GM10847 (cell line): ENCODE measurements at regions not wholly inside any gene's neighbourhood (a gene's known extent, or its start where the extent isn't known, plus 50 kb on each side); places are given as distances from the start of the nearest gene placed in this dataset.

Source experiments
- POLR2A ChIP-seq: IDR thresholded peaks from 2 replicates; pipeline ENCODE4 v1.6.1; 2011; ENCODE audit not compliant: insufficient read length; ENCODE audit errors: extremely low read depth

DNA sequence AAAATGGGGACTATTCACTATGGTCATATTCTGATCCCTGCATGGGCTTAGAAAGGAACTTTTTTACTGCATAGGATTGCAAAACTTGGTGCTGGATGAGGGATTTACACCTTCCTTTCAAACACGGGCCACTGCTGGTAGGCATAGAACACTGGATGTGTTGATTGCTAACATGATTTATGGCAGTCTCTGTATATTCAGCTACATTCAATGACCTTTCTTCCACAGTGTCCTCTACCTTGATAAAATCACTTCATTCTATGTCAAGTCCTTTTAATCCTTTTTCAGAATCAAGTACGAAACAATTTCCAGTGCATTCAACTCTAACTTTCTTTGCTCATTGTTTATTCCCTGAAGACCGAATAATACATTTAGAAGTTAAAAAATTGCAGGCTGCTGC, 91.9 kb upstream of the ATG10 start:
- no peak for TF ChIP-seq POLR2A

DNA sequence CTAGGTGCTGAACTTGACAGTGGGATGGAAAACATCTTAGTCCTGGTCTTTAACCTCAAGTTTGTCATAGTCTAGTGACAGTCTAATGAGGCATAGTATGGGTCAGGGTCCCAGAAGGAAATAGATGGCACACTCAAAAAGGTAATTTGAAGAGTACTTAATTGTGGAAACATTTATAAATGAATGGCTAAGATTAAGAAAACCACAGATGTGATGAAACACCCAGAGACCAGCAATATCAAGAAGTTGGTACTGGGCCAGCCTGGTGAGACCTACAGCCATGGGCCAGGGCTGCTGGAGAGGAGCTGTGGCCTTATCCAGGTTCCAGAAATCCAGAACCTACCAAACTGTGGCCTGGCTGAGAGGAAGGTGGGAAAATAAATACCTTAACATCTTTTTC, 93.5 kb upstream of the ATG10 start:
- TF ChIP-seq POLR2A = no peak

DNA sequence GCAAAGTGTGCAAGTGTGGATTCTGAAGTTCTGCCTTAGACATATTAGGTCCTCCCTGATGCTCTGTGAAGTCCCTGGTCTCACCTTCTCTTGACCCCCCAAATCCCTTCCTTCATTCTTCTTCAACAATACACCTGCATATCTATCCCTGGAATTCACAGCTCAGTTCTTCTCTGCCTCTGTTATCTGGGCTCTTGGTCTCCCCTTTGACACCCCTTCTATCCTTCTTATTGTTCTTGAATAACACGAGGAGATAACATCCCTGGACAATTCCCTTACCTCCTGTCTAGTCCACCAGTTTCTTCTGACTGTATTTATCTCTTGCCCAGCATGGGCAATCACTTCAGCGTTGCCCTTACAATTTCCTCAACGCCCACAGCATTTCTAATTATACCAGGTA, 104.8 kb upstream of the ATG10 start:
- TF ChIP-seq POLR2A = no peak

DNA sequence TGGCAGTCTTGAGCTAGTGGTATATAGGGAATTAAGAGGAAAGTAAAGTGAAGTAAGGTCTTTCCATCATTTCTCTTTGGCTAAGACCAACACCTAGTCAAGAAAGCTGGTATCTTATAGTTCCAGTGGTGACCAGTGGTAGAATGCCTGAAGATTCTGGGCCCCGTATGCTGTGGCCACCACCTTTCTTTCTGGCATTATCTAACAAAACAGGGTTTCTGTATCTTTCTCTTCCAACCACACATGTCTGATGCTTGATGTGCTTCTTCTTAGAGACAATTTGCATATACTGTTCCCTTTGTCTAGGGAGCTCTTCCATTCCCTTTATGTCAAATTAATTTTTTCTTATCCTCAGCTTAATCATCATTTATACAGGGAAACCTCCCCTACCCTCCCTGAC, 109.9 kb upstream of the SSBP2 start:
- TF ChIP-seq POLR2A = no peak

DNA sequence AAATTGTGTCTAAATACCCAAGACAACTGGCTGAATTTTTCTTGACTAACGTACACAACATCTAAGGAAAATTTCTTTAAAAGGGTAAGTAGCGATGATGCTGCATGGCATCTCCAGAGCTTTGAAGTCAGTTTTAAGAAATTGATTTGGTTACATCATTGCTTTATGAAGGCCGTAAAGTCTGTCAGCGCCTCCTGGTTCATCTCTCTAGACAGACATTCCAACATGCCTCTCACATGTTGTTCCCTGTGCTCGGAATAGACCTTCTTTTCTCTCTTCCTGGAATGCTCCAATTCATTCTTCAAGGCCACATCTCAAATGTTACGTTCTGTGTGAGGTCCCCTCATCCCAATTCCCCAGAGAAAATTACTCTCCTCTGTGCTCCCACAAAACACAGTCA, 108.7 kb upstream of the SSBP2 start:
- no peak for TF ChIP-seq POLR2A

DNA sequence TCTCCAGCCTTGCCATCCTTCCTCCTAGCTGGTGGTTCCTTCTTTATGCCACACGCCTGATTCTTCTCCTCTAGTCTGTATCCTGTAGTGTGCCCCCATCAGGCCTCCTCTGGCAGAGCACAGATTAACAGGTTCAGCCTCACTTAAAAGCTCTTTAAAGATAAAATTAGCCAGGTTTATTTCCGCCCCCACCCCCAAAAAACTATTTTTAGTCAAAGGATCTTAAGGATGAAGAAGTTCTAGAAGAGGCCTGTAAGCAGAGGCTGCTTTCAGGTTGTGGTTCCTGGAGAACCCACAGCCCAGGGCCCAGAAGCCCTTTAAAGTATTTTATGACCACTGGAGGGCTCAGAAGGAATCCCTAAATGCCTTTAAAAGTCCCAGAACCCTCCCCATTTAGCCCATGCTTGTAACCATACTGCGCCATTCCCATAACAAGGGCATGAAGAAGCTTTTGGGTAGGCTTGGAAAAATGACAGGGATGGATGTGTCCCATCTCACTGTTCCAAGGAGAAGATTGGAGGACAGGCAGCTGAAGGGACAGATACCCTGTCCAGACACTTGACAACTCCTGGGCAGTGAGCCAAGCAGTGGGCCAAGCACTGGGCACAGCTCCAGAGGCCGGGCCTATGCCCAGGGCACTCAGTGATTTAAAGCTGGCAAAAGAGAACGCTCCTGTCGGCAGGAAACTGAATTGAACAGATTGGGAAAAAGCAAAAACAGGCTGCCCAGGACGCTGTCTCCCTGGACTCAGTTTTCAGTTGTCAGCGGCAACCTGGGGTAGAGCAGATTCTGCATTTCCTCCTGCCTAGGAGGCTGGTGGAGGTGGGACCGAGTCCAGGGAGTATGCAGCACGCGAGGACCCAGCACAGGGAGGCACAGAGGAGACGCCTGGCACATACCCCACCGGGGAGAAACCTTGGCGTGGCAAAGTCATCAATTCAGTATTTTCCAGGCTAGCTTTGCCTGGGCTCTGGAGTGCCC, 106.3 kb upstream of the SSBP2 start:
- TF ChIP-seq POLR2A = no peak

DNA sequence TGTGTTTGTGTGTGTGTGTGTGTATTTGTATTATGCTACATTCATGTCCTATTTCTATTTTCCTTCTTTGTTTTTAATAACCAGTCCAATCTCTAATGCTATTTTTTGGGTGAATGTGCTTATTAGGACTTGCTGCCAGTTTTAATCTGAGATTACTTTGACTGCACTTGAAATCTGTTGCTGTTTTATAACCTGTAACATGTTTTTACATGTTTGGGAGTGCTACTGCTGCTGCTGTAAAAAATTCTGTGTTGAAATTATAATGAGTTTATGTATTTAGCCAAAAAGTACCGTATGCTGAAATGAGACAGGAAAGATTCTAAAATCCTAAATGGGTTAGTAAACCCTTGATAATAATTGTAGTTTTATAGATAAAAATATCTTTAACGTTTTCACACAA, 104.7 kb upstream of the SSBP2 start:
- no peak for TF ChIP-seq POLR2A

DNA sequence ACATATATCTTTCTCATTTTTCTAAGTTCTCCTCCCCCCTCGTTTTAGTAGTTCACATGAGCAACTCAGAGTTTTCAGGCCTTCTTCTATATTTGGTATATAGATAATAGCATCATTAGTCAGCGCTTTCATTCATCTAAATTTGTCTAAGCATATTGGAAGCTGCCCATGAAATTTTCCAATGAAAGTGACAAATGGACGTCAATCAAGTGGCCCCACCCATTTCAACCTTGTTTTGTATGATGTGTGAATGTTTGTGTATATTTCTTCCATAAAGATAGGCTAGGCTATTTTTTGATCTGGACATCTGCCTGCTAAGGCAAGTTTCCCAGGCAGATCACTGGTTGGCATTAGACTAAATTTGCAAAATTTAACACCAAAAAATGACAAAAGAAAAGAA, 104.0 kb upstream of the SSBP2 start:
- no peak for TF ChIP-seq POLR2A

DNA sequence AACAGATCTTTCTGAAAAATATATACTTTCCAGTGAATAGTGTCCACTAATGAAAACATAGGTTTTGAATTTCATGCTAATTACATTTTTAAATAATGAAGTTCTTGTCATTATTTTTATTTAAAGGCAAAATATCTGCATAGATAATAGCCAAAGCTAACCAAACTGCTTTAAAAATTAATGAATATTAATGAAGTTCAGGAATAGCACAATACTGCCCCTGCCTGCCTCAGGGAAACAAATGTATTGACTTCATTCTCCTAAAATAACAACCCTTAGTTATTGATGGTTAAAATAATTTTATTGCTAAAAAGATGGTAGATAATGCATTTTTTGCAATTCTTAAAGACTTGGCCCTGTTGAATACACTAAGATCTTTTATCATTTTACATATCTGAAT, 103.6 kb upstream of the SSBP2 start:
- no peak for TF ChIP-seq POLR2A

DNA sequence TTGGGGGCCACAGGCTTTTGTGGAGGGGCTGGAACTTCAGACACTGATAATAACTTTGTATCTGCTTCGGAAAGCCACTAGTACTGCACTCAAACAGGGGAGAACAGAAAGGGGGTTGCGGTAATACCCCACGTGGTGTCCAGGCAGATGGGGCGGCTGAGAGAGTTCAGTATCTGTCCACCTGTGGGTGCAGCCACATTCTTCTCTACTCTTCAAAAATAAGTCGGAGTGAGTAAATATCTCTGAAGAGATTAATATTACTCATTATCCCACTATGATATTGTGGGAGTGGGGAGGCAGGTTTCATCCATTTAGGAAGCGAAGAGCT, 102.1 kb upstream of the SSBP2 start:
- TF ChIP-seq POLR2A = no peak

DNA sequence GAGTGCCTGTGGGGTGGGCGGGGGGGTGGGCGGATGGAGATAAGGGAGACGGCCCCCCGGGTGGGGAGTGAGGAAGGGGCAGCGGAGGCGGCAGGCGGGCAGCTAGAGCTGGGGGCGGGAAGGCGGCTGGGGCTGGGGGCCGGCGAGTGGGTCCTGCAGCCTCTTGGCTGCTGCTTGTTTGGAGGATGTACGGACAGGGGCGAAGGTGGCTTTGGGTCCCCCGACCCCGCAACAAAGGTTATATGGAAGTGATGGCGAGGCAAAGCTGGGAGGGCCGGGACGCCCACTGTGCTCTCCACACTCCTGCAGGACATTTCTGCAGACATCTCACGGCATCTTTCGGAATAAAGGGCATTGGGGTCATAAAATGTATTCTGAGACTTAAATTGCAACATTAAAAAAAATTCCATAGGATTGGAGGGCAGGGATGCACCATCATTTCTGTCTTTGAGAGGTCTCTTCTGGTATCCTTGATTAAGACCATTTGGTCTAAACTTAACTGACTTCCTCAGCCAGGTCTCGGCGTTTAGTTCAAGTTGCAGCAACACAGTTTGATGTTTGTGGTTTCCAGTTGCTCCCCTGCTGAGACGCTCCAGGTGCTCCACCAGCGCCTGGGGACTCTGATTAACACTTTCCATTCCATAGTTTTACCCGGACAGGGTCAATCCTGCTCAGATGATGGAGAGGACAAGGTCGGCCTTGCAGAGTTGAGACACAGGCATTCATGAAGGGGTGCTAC, 101.6 kb upstream of the SSBP2 start:
- TF ChIP-seq POLR2A = no peak

DNA sequence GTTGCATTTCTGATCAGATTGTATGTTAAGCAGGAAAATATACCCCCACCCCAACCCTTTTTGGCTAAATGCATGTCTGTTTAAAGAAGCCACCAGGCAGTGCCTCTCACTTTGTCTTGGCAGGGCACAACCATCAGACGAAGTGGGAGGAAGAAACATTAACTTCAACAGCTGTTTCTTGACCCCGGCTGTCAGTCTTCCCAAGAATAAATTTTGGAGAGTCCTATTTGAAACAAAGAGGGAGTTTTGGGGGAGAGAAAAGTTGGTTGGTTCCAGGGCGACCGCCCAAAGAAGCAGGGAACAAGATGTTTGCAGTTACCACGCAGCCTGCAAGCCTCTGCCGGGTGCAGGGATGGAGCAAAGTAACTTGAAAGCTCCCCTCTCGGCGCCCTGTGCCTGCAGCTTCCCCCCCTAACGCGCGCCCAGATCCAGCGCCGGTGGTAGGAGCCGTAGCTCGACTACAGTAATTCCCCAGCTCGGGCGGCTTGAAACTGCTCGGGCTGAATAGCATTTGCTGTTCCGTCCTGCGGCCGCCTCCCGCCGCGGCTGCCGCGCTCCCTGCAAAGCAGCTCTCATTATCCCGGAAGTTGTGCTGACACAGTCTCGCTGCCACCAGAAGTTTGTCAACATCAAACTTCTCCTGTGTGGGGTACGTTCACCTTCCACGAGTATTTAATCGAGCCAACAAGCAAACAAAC, 100.7 kb upstream of the SSBP2 start:
- TF ChIP-seq POLR2A = peak; percentile 28

DNA sequence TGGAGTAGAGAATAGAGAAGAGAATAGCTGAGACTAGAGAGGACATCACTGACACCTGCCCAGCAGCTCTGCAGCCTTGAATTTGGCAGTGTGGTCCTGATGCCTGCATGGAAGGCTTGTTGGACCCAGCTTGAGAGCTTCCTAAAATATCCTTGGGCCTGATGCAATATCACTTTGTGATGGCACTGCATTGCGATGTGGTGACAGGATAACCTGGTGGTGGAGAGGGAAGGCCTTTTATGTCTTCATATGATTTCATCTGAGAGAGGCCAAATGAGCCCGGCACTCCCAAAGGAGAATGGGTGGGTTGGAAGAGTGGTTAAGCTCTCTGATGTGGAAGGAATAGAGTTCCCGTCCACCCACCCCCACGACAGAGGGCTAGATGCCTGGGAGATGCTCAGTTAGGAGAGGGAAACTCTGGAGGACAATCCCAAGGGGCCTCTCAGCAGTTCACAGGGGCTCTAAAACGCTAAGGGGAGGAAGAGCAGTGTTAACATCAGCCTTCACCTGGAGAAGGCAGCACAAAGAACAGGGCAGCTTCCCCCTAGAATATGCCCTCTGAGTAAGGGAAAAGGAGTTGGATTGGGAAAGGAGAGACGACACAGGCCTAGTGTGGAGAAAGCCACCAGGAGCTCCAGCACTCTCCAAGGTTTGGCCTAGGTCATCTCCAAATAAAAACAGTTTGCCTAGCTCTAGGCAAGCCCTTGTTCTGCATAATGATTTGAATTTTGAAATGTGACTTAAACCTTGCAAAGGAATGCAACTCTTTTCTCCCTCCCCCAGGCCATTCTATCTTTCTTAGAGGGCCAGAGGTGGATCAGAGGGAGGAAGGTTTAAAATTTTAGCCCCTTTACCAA, 99.8 kb upstream of the SSBP2 start:
- TF ChIP-seq POLR2A = no peak

DNA sequence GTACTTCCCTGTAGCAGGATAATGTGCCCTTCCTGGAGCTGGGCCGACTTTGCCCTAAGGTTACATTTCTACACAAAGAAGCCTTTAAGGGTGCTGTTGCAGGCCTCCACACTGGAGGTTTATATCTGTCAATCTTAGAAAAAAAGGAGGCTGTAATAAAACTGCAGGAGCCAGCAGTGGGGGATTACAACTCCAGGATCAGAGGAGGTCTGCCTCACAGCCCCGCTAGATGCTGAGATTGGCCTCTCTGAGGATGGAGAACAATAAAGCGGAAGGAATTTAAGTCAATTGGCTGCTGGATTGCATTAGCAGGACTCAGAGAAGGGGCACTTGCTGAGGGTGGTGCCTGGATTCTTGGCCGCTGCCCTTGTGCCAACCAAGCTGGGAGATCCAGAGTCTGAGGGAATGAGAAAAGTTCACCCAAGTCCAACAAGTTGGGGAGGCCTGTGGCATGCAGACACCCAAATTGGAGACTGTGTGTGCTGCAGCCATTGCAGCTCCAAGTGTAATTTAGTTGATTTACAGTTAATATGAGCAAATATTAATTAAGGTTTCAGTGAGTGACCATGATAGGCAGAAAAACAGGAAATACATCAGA, 99.0 kb upstream of the SSBP2 start:
- TF ChIP-seq POLR2A = no peak

DNA sequence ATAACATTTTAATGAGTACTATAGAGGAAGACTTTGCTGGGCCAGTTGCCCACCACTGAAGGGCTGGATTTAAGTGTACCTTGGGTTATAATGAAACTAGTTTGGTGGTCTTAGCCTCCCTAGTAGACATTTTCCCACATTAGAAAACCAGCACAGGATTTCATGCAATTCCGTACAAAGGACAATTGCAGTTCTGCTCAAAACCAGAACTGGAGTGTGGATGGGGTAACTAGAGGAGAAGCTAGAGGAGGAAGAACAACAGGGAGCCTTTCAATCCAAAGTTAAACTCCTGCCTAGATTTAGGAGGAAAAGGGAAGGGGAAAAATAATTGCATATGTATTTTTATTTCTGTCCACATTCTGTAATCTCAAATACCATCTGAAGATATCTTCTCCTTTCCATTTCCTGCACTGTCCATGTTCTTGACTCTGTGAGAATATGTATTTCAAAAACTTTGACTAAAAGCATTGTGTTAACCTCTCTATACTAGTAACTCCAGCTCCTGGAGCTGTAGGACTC, 97.5 kb upstream of the SSBP2 start:
- no peak for TF ChIP-seq POLR2A

DNA sequence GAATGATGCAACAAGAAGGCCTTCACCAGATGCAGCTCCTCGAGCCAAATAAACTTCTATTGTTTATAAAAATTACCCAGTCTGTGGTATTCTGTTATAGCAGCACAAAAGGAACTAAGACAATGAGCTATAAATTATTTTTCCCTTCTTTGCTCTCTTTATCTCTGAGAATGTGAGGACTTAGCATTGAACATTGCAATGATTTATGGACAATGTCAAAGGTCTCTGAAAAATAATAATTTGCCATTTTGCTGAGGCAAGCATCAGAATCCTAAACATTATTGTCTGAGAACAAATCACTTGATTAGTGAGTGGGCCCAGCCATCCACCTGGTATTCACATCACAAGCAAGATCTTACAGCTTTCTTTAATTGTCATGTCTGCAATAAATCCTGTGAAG, 95.4 kb upstream of the SSBP2 start:
- TF ChIP-seq POLR2A = no peak
